HUES6 (cell line): ENCODE measurements at regions not wholly inside any gene's neighbourhood (a gene's known extent, or its start where the extent isn't known, plus 50 kb on each side); places are given as distances from the start of the nearest gene placed in this dataset.
A peak's percentile ranks its signal among the peaks of the same experiment; 100 is the strongest.

ENCODE experiments used
- H3K27ac ChIP-seq: 2 replicates; pipeline ENCODE4 v1.7.0; 2013; ENCODE audit warnings: low read depth, mild to moderate bottlenecking, low read length, inconsistent platforms
- H3K27me3 ChIP-seq: 2 replicates; pipeline ENCODE4 v1.6.1; 2013; ENCODE audit warnings: low read length; ENCODE audit not compliant: control insufficient read depth, insufficient read depth
- H3K36me3 ChIP-seq: 2 replicates; pipeline ENCODE4 v1.6.1; 2013; ENCODE audit warnings: low read length; ENCODE audit not compliant: control insufficient read depth, insufficient read depth
- H3K4me1 ChIP-seq: 2 replicates; pipeline ENCODE4 v1.6.1; 2013; ENCODE audit warnings: low read length; ENCODE audit not compliant: control insufficient read depth, insufficient read depth
- H3K4me3 ChIP-seq: 2 replicates; pipeline ENCODE4 v1.5.1; 2013; ENCODE audit warnings: low read depth, low read length
- H3K9ac ChIP-seq: one replicate; pipeline ENCODE4 v1.6.1; 2013; ENCODE audit warnings: mild to moderate bottlenecking, low read length
- H3K9me3 ChIP-seq: 2 replicates; pipeline ENCODE4 v1.6.1; 2013; ENCODE audit warnings: low read depth, low read length; ENCODE audit not compliant: control insufficient read depth, insufficient read depth

DNA sequence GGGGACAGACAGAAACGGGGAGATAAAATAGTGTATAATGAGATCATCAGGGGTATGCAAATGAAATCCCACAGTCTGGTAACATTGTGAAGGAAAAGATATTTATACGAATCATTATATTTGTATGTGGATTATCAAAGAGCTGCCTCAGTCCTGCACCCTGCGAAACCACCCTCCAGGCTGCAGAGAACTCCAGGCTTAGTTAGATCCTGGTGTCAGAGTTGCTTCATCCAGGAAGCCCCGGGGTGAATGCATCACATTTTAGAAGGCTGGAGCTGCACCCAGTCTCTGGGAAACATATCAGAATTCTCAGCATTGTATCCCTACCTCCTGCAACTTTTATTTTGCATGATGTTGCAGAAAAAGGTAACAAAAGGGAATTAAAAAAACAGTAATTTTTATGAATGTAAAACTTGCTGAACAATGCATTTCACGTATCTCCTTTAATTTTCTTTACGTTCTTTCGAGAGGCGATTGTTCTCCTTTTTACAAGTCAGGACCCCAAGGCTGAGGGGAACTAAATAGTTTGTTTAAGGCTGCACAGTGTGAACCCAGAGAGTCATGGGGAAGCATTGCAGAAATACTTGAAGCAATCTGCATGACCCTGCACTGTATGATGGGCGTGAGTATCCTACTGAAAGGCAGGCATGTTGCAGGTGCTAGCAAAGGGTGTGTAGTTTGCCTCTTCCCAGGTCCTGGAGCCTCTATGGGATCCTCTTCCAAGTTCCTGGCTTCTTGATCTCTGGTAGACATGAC, 299.5 kb upstream of the CLNK start:
- no peak overlapping the region for H3K9ac ChIP-seq
- peaks cover 9% of the 10 kb centered on the region; the same call in 1 of the 2 replicates for H3K9me3 ChIP-seq
- H3K27ac ChIP-seq: no peak overlapping the region
- H3K4me1 ChIP-seq: peaks cover 39% of the 10 kb centered on the region
- H3K36me3 ChIP-seq: no peaks in the 10 kb centered on the region
- H3K27me3 ChIP-seq: no peaks in the 10 kb centered on the region
- no peak overlapping the region for H3K4me3 ChIP-seq

DNA sequence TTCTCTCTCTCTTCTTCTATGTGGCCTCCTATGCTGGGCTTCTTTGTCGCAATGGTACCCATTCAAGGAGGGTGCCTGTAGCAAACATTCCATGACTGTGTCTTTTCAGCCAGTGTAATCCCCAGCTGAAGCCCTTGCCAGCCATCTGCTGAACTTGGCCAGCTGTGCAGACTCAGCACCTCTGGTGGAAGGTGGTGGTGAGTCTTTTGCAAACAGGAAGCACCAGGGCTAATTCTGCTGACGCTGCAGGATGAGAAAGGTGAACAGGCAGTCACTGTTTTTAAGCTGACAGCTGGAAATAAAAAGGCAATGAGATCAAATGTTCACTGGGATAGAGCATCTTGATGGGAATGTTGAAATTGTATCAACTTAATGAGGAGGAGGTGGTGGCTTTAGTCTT, 298.7 kb upstream of the CLNK start:
- Histone ChIP-seq H3K27ac (no peak overlapping the region; the same call in 1 of the 2 replicates), H3K9me3 (0 out of 2 replicates have a peak, but pooled peaks cover 6% of the 10 kb centered on the region), H3K36me3 (no peaks in the 10 kb centered on the region), H3K4me3 (no peak overlapping the region), H3K9ac (no peak overlapping the region), H3K27me3 (no peaks in the 10 kb centered on the region), H3K4me1 (peaks cover 39% of the 10 kb centered on the region)

DNA sequence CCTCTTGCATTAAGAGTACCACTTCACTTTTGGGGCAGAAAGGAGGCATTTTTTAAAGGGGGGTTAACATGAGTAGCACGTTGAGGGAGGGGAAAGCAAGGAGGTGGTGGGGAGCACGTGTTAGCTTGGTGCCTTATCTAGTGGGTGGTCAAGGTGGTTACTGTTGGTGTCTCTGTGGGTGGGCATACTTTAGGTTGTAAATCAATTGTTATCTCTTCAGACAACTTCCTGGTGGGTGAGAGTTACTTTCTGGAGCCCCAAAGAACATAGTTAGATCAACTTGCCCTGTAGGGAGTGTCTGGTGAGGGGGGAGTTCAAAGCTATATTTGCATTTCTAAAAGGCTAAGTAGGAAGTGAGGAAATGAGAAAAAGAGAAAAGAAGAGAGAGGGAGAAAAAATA, 297.7 kb upstream of the CLNK start:
- Histone ChIP-seq H3K4me3 (no peak overlapping the region), H3K27me3 (no peaks in the 10 kb centered on the region), H3K9me3 (0 out of 2 replicates have a peak, but pooled peaks cover 6% of the 10 kb centered on the region), H3K9ac (no peak overlapping the region), H3K27ac (peak overlapping the region; percentile 12; the same call in 1 of the 2 replicates), H3K4me1 (peaks cover 39% of the 10 kb centered on the region), H3K36me3 (no peaks in the 10 kb centered on the region)

DNA sequence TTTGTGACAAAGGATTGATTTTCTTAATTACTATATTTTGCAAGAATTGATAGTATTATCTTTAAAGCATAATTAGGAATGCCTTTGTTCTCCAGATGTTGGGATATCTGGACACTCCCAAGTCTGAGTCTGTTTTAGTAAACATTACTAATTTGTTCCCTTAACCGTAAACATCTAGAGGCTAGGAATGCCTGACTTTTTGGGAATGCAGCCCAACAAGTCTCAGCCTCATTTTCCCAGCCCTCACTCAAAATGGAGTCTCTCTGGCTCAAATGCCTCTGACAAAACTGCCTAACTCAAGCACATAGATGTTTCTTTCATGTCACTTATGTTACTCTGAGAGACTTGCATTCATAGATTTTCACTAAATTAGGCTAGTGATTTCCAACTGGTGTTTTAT, 297.0 kb upstream of the CLNK start:
- no peak overlapping the region for H3K9ac ChIP-seq
- no peak overlapping the region for H3K4me3 ChIP-seq
- peaks cover 39% of the 10 kb centered on the region for H3K4me1 ChIP-seq
- H3K36me3 ChIP-seq: no peaks in the 10 kb centered on the region
- 0 out of 2 replicates have a peak, but pooled peaks cover 4% of the 10 kb centered on the region for H3K9me3 ChIP-seq
- no peaks in the 10 kb centered on the region for H3K27me3 ChIP-seq
- H3K27ac ChIP-seq: peak overlapping the region; percentile 12; the same call in 1 of the 2 replicates

DNA sequence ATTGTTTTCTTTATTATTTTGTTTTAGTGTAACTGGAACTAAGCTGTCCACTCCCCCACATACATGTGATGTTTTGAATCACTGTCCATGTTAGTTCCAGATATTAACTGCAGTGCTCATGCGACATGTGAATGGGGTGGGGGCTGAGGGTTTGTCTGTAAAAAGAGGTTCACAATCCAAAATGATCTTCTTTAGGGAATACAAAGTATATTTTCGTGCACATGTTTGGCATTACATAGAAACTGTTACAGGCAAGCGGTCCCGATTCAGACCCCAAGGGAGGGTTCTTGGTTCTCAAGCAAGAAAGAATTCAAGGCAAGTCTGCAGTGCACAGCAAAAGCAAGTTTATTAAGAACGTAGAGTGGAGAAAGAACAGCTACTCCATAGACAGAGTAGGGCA, 296.5 kb upstream of the CLNK start:
- Histone ChIP-seq H3K36me3 (no peaks in the 10 kb centered on the region), H3K9me3 (no peaks in the 10 kb centered on the region), H3K4me3 (no peak overlapping the region), H3K27ac (no peak overlapping the region), H3K27me3 (no peaks in the 10 kb centered on the region), H3K4me1 (peaks cover 39% of the 10 kb centered on the region), H3K9ac (no peak overlapping the region)

DNA sequence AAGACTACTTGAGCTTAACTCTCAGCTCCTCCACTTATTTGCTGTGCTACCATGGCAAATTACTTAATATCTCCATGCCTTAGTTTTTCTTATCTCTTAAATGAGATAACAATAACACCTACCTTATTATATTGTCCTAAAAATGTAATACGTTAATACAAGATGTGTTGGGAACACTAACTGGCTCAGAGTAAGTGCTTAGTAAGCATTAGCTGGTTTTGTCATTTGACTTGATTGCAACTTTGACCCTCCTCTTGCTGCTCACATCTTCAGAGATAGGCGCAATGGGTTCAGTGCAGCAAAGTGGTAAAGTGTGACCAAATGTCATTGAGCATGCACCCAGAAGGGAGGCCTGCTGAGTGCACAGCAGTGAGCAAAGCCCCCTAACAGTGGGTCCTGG, 294.5 kb upstream of the CLNK start:
- H3K36me3 ChIP-seq: no peaks in the 10 kb centered on the region

DNA sequence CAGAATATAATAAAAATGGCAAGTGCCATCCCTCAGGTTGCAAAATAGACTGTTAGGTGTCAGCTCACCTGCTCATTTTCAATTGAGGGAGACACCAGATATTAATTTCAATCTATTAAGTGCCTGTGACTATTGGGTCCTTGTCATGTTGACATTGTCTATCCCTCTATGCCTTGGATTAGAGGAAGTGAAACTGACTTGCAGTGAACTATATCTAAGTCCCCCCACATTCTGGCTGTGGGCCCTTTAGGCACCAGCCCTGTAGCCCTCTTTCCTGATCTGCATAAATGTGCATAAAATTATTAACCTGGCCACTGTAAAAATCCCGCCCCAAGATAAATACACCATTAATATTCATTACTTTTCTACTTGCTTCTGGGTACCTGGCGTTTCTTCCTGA, 293.0 kb upstream of the CLNK start:
- Histone ChIP-seq H3K36me3 (no peaks in the 10 kb centered on the region), H3K4me3 (no peak overlapping the region), H3K4me1 (peaks cover 17% of the 10 kb centered on the region), H3K9me3 (no peaks in the 10 kb centered on the region), H3K27ac (no peak overlapping the region), H3K9ac (no peak overlapping the region), H3K27me3 (no peaks in the 10 kb centered on the region)

More for the DNA sequence above, 294.5 kb upstream of the CLNK start:
- H3K4me3 ChIP-seq: no peak overlapping the region
- H3K4me1 ChIP-seq: peaks cover 32% of the 10 kb centered on the region
- H3K9ac ChIP-seq: no peak overlapping the region
- H3K27me3 ChIP-seq: no peaks in the 10 kb centered on the region
- H3K27ac ChIP-seq: no peak overlapping the region
- no peaks in the 10 kb centered on the region for H3K9me3 ChIP-seq

DNA sequence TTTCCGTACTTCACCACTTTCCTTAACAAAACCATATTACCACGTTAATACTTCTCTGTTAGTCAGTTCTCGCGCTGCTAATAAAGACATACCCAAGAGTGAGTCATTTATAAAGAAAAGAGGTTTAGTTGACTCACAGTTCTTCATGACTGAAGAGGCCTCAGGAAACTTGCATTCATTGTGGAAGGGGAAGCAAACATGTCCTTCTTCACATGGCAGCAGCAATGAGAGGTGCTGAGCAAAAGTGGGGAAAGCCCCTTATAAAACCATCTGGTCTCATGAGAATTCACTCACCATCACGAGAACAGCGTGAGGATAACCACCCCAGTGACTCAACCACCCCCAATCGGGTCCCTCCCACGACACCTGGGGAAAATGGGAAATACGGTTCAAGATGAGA, 289.8 kb upstream of the CLNK start:
- Histone ChIP-seq H3K27ac (no peak overlapping the region), H3K4me1 (no peaks in the 10 kb centered on the region), H3K9ac (no peak overlapping the region), H3K4me3 (no peak overlapping the region), H3K9me3 (no peaks in the 10 kb centered on the region), H3K36me3 (no peaks in the 10 kb centered on the region), H3K27me3 (no peaks in the 10 kb centered on the region)

DNA sequence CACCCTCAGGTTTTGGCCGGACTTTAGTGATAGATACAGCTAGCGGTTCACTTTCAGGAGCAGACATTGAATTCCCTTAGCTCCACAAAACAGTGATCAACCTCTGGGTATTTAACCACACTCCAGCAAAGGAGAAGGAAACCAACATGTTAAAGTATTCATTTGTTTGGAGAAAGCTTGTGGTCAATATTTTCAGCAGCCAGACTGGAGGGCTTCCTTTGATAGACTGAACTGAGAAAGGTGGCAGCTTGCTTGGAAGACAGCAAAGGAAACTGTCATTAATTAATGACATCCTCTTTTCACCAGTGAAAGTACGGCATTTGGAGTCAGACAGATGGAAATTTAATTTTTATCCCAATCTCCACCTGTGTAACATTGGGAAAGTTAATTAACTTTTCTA, 289.1 kb upstream of the CLNK start:
- no peak overlapping the region for H3K9ac ChIP-seq
- no peaks in the 10 kb centered on the region for H3K27me3 ChIP-seq
- no peak overlapping the region for H3K27ac ChIP-seq
- H3K4me3 ChIP-seq: no peak overlapping the region
- no peaks in the 10 kb centered on the region for H3K36me3 ChIP-seq
- H3K4me1 ChIP-seq: no peaks in the 10 kb centered on the region
- no peaks in the 10 kb centered on the region for H3K9me3 ChIP-seq

DNA sequence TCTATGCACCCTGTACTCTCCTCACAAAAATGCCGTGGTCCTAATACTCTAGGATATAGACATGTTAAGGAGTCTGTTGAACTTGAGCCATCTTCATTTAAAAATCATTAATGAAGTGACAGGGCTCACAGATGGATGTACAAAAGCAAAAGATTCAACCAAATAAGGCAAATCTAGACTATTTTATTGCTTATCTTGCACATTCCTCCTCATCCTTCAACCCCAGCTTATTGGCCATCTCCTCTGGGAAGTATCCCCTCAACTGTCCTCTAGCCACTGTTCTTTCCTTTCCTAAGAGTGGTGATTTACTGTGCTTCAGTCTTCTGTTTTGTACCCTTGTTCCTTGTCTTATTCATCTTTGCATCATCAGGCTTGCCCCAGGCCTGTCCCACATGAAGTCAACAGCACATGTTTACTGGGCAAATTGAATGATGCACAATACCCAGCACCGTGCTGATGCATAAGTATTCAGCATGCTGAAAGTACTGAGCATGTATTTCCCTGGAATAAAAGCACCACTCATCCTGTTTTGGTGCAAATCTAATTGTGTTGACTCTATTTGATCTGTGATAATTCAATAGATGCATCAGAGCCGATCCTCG, 287.3 kb upstream of the CLNK start:
- no peaks in the 10 kb centered on the region for H3K27me3 ChIP-seq
- no peak overlapping the region for H3K9ac ChIP-seq
- no peak overlapping the region for H3K27ac ChIP-seq
- no peak overlapping the region for H3K4me3 ChIP-seq
- no peaks in the 10 kb centered on the region for H3K4me1 ChIP-seq
- H3K36me3 ChIP-seq: no peaks in the 10 kb centered on the region
- H3K9me3 ChIP-seq: no peaks in the 10 kb centered on the region

DNA sequence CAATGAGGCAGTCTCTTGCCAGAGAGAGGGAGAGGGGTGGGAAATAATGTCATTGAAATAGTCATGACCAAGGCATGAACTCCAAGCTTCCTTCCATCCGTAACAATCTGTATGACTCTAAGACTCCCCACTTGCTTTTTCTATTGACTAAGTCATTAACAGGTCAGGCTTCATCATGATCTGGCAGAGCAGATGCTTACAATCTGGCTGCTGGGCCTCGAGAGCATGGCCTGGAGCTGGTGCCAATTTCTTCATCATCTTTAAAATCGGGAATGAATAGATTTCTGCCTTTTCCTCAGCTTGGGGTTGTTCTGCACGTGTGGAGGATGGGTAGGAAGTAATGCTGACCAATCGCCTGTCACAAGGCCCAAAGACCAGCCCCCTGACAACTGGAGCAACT, 280.6 kb upstream of the CLNK start:
- H3K27ac ChIP-seq: no peak overlapping the region
- H3K36me3 ChIP-seq: no peaks in the 10 kb centered on the region
- no peaks in the 10 kb centered on the region for H3K9me3 ChIP-seq
- peaks cover 4% of the 10 kb centered on the region; the same call in 1 of the 2 replicates for H3K27me3 ChIP-seq
- H3K4me1 ChIP-seq: peaks cover 20% of the 10 kb centered on the region
- no peak overlapping the region for H3K4me3 ChIP-seq
- H3K9ac ChIP-seq: no peak overlapping the region
